ENCODE measurements at regions not wholly inside any gene's neighbourhood (a gene's known extent, or its start where the extent isn't known, plus 50 kb on each side); places are given as distances from the start of the nearest gene placed in this dataset.

DNA sequence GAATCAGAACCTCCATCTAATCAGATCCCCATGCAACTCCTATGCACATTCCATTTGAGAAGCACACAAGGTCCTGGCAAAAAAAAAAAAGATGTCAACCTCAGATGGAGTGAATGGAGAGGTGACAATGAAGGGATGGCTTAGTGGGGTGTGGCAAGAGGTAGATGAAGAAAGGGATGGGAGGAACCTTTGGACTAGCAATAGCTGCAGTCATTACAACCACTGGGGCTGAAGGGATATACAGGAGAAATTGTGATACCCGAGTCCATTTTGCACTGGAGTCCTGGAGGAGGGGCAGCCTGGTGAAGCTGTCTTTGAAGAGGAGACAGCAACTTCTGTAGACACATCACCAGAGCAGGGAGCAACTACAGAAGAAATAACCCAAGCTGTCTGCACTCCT is 219.6 kb downstream of the ENC1 start:
- ChIA-PET POLR2A (ENCODE audit: partially characterized antibody) (interaction anchor here (0.6 kb wide), 2 partner anchors 24 to 457 kb away, joined by 3 read pairs; no protein-coding TSS in a partner anchor), CTCF (ENCODE audit: partially characterized antibody) (interaction anchor here (0.6 kb wide), 1 partner anchor 568 kb away, joined by 4 read pairs; no protein-coding TSS in a partner anchor)
- Histone ChIP-seq H3K56ac (replicated peaks; ENCODE audit: insufficient read length, low read depth, low read length) (no peak overlapping the region), H3K79me2 (ENCODE audit: control insufficient read depth in 1 of 2, insufficient read depth in 2 of 2, low read length in 2 of 2) (no peaks in the 10 kb centered on the region), H4K5ac (ENCODE audit: insufficient read length, low read depth, low read length) (no peak overlapping the region), H3K9ac (replicated peaks in 1 of 4; ENCODE audit: extremely low read depth in 1 of 4, low read depth in 3 of 4, low read length in 3 of 4) (no peak overlapping the region), H3K27me3 (replicated peaks in 1 of 4; ENCODE audit: control insufficient read depth in 3 of 4, extremely low read depth in 1 of 4, insufficient read depth in 3 of 4, low read length in 3 of 4) (no peaks in the 10 kb centered on the region), H2BK20ac (ENCODE audit: low read length) (no peak overlapping the region), H3K36me3 (ENCODE audit: control insufficient read depth in 2 of 4, insufficient read depth in 4 of 4, low read length in 3 of 4) (no peaks in the 10 kb centered on the region), H4K8ac (ENCODE audit: extremely low read depth, insufficient read depth, low read length) (no peak overlapping the region), H3K23me2 (ENCODE audit: low read depth, low read length) (no peaks in the 10 kb centered on the region; the same call in 1 of the 2 replicates), H3K9me3 (ENCODE audit: insufficient read depth in 2 of 2, low read depth in 1 of 2, low read length in 1 of 2) (no peaks in the 10 kb centered on the region), H2BK15ac (ENCODE audit: low read length) (no peak overlapping the region), H2AK5ac (ENCODE audit: low read depth, low read length) (no peak overlapping the region), H2AFZ (ENCODE audit: low read length) (no peak overlapping the region), H3K18ac (ENCODE audit: extremely low read depth, low read length) (no peak overlapping the region), H4K91ac (replicated peaks; ENCODE audit: insufficient read length, low read length) (no peak overlapping the region), H3K79me1 (ENCODE audit: low read depth, low read length) (no peaks in the 10 kb centered on the region), H3K4me2 (ENCODE audit: insufficient read depth in 1 of 2, low read depth in 2 of 2, low read length in 2 of 2) (no peak overlapping the region), H3K27ac (ENCODE audit: low read depth, low read length) (no peak overlapping the region), H4K20me1 (replicated peaks in 1 of 2; ENCODE audit: control insufficient read depth in 1 of 2, insufficient read depth in 2 of 2, low read length in 2 of 2) (no peaks in the 10 kb centered on the region), H2BK12ac (ENCODE audit: low read depth, low read length) (no peak overlapping the region), H3K4me1 (replicated peaks in 1 of 4; ENCODE audit: control insufficient read depth in 3 of 4, insufficient read depth in 4 of 4, low read length in 3 of 4) (no peaks in the 10 kb centered on the region), H3K23ac (ENCODE audit: insufficient read length) (no peak overlapping the region), H2BK5ac (ENCODE audit: low read depth, low read length) (no peak overlapping the region), H3K4me3 (ENCODE audit: extremely low read depth in 1 of 4, insufficient read depth in 2 of 4, low read depth in 3 of 4, low read length in 4 of 4) (no peak overlapping the region), H3K14ac (ENCODE audit: insufficient read length) (no peak overlapping the region), H2BK120ac (replicated peaks; ENCODE audit: low read depth, low read length) (no peak overlapping the region), H3K4ac (replicated peaks; ENCODE audit: insufficient read length, low read depth, low read length) (no peak overlapping the region)
- TF ChIP-seq SIN3A (conservative IDR thresholded peaks at IDR 0.05 in 1 of 2, IDR thresholded peaks at IDR 0.05 in 1 of 2; ENCODE audit: low read depth in 1 of 2, low read length in 2 of 2) (no peak), HDAC6 (IDR thresholded peaks at IDR 0.05; ENCODE audit: low read depth, low read length) (no peak)
- TF ChIP-seq, protein P1, sequence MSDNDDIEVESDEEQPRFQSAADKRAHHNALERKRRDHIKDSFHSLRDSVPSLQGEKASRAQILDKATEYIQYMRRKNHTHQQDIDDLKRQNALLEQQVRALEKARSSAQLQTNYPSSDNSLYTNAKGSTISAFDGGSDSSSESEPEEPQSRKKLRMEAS (IDR thresholded peaks at IDR 0.05): no peak
- DNase-seq (ENCODE audit: low read depth in 1 of 2, low spot score in 2 of 2) (no peak), FAIRE-seq (no peak)
- WGBS, 2 experiments (ENCODE audit: extremely low coverage in 1 of 2, insufficient coverage in 1 of 2, insufficient read length in 1 of 2, insufficient replicate concordance in 2 of 2, low coverage in 1 of 2, low lambda C conversion rate in 2 of 2, missing lambda C conversion rate in 1 of 2): 40% methylated on average over 1 of the region's 1 CpG; no CpG with 5 or more reads in 1 of the 2 experiments
